ENCODE measurements at regions not wholly inside any gene's neighbourhood (a gene's known extent, or its start where the extent isn't known, plus 50 kb on each side); places are given as distances from the start of the nearest gene placed in this dataset.

DNA sequence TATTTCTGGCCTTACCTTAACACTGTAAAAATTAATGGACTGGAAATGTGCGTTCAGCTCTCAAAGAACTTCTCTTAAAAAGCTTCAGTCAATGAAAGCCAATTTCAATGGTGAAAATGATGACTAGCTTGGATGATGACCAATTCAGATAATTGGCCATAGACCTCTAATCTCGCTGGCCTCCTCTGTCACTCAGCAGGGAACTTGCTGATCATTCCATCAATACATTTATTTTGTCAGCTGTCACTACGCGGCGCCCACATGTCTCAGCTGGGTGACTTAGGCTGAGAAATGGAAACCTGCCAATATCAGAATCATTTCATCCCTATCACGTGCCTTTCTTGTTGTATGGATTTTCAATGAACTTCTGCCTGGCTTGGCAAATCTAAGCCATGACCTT, 673.0 kb upstream of the AUTS2 start:
- no peak overlapping the region for H3K27ac ChIP-seq
- no peaks in the 10 kb centered on the region for H3K4me1 ChIP-seq
- no peak for DNase-seq (ENCODE audit: low spot score in 2 of 2)
- peaks cover 7% of the 10 kb centered on the region for H3K9me3 ChIP-seq
- H3K4me3 ChIP-seq = no peak overlapping the region
- 80% methylated on average over 6 of the region's 6 CpGs for WGBS
- no peaks in the 10 kb centered on the region for H3K36me3 ChIP-seq
- no peak for TF ChIP-seq POLR2AphosphoS5 (IDR thresholded peaks at IDR 0.05)
- TF ChIP-seq EP300 (IDR thresholded peaks at IDR 0.05) = no peak
- TF ChIP-seq, protein P1, sequence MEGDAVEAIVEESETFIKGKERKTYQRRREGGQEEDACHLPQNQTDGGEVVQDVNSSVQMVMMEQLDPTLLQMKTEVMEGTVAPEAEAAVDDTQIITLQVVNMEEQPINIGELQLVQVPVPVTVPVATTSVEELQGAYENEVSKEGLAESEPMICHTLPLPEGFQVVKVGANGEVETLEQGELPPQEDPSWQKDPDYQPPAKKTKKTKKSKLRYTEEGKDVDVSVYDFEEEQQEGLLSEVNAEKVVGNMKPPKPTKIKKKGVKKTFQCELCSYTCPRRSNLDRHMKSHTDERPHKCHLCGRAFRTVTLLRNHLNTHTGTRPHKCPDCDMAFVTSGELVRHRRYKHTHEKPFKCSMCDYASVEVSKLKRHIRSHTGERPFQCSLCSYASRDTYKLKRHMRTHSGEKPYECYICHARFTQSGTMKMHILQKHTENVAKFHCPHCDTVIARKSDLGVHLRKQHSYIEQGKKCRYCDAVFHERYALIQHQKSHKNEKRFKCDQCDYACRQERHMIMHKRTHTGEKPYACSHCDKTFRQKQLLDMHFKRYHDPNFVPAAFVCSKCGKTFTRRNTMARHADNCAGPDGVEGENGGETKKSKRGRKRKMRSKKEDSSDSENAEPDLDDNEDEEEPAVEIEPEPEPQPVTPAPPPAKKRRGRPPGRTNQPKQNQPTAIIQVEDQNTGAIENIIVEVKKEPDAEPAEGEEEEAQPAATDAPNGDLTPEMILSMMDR (IDR thresholded peaks at IDR 0.05) = no peak
- TF ChIP-seq POLR2A (IDR thresholded peaks at IDR 0.05) = no peak
- H3K27me3 ChIP-seq = peaks cover 3% of the 10 kb centered on the region

DNA sequence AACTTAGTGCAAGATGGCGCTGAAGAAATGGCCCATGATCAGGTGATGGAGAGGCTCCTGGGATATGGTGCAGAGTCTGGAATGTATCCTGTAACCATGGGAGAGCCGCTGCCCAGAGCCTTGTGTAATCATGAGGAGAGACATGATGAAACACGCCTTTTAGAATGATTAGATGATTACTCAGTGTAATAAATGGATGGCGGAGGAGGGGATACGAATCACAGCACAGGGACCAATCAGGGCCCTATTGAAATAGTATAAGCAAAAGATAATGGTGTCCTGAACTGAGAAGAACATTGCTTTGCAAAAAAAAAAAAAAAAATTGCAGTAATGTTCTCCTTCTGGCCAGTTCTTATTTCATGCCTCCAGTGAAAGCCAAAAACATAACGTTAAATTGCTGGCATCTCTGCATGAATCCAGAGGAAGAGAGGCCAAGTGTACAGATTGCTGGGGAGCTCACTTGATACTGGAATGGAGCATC, 668.5 kb upstream of the AUTS2 start:
- 41% methylated on average over 6 of the region's 6 CpGs for WGBS
- Histone ChIP-seq H3K4me1 (no peaks in the 10 kb centered on the region), H3K27ac (no peak overlapping the region), H3K4me3 (no peak overlapping the region), H3K27me3 (no peaks in the 10 kb centered on the region), H3K36me3 (no peaks in the 10 kb centered on the region), H3K9me3 (no peaks in the 10 kb centered on the region)
- DNase-seq (ENCODE audit: low spot score in 2 of 2) = no peak
- TF ChIP-seq POLR2A (IDR thresholded peaks at IDR 0.05) = no peak
- TF ChIP-seq, protein P1 (IDR thresholded peaks at IDR 0.05) = no peak
- no peak for TF ChIP-seq EP300 (IDR thresholded peaks at IDR 0.05)
- TF ChIP-seq POLR2AphosphoS5 (IDR thresholded peaks at IDR 0.05) = no peak

DNA sequence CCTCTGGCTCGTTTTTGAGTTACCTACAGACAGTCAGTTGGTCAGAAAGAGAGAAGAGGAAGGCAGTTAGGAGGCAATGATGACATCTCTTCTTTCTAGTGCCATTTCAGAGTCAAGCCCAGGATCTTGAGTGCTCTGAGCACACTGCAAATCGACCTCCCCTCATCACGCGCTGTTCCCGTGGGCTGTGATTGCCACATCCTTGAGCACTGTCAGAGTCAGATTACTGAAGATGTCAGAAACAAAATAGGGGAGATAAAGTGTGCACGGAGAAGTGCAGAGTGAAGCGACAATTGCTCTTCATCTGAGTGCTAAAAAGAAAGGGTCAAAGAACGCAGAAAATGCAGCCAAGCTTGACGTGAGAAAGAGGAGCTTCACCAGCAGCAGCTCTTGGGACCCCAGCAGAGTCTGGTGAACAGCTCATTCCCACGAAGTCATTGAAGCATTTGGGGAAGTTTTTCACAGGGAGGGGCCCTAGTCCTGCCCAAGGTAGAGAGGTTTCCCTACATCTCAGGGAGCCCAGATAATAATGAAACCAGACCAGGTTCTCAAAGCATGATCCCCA, 661.7 kb upstream of the AUTS2 start:
- whole genome bisulfite sequencing = 76% methylated on average over 10 of the region's 10 CpGs
- no peaks in the 10 kb centered on the region for H3K36me3 ChIP-seq
- no peak for DNase-seq (ENCODE audit: low spot score in 2 of 2)
- no peaks in the 10 kb centered on the region for H3K9me3 ChIP-seq
- H3K4me3 ChIP-seq = no peak overlapping the region
- TF ChIP-seq POLR2A (IDR thresholded peaks at IDR 0.05) = no peak
- TF ChIP-seq POLR2AphosphoS5 (IDR thresholded peaks at IDR 0.05) = no peak
- TF ChIP-seq, protein P1 (IDR thresholded peaks at IDR 0.05) = no peak
- TF ChIP-seq EP300 (IDR thresholded peaks at IDR 0.05) = no peak
- no peak overlapping the region for H3K27ac ChIP-seq
- no peaks in the 10 kb centered on the region for H3K27me3 ChIP-seq
- no peaks in the 10 kb centered on the region for H3K4me1 ChIP-seq

DNA sequence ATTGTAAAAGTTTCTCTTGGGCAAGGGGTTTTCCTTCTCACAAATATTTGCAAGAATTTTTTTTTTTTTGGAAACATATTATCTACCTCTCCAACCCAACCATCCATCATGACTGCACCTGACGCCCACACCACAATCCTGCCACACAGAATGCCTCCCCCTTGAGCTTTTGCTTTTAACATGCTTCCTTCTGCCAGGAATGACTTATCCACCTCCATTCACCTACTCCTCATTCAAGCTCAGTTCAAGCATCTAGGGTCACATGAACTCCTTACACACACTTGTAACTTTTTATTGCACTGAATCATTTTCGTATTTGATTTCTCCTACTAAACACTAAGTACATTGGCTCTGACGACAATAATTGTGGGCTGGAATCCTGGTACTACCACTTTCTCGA, 660.1 kb upstream of the AUTS2 start:
- TF ChIP-seq EP300 (IDR thresholded peaks at IDR 0.05) (no peak), POLR2AphosphoS5 (IDR thresholded peaks at IDR 0.05) (no peak), POLR2A (IDR thresholded peaks at IDR 0.05) (no peak)
- TF ChIP-seq, protein P1 (IDR thresholded peaks at IDR 0.05) = no peak
- 66% methylated on average over 4 of the region's 4 CpGs for WGBS
- Histone ChIP-seq H3K27me3 (no peaks in the 10 kb centered on the region), H3K9me3 (no peaks in the 10 kb centered on the region), H3K4me1 (no peaks in the 10 kb centered on the region), H3K36me3 (no peaks in the 10 kb centered on the region), H3K4me3 (no peak overlapping the region), H3K27ac (no peak overlapping the region)
- no peak for DNase-seq (ENCODE audit: low spot score in 2 of 2)

DNA sequence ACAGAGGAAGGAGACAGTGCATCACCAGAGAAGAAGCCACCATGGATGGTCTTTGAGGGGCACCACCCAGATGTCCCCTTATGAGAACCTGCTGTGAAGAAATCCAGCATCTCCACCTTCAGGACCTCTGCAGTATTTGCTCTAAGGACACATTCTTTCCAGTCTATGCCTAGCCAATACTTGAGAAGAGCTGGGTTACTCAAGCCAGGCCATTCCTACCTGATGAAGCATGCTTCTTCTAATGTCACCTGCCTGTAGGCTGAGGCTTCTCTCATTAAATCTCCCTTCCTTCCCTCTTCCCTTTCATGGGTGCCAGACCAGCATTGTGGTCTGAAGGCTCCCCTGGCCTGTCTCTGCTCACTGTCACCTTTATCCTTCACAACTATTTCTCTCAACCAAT, 654.5 kb upstream of the AUTS2 start:
- no peaks in the 10 kb centered on the region for H3K4me1 ChIP-seq
- no peaks in the 10 kb centered on the region for H3K9me3 ChIP-seq
- no peaks in the 10 kb centered on the region for H3K36me3 ChIP-seq
- H3K27ac ChIP-seq = no peak overlapping the region
- H3K4me3 ChIP-seq = no peak overlapping the region
- no peaks in the 10 kb centered on the region for H3K27me3 ChIP-seq
- DNase-seq (ENCODE audit: low spot score in 2 of 2) = no peak
- TF ChIP-seq EP300 (IDR thresholded peaks at IDR 0.05) = no peak
- TF ChIP-seq POLR2AphosphoS5 (IDR thresholded peaks at IDR 0.05) = no peak
- TF ChIP-seq POLR2A (IDR thresholded peaks at IDR 0.05) = no peak
- TF ChIP-seq, protein P1 (IDR thresholded peaks at IDR 0.05) = no peak
